ENCODE measurements at regions not wholly inside any gene's neighbourhood (a gene's known extent, or its start where the extent isn't known, plus 50 kb on each side); places are given as distances from the start of the nearest gene placed in this dataset.

DNA sequence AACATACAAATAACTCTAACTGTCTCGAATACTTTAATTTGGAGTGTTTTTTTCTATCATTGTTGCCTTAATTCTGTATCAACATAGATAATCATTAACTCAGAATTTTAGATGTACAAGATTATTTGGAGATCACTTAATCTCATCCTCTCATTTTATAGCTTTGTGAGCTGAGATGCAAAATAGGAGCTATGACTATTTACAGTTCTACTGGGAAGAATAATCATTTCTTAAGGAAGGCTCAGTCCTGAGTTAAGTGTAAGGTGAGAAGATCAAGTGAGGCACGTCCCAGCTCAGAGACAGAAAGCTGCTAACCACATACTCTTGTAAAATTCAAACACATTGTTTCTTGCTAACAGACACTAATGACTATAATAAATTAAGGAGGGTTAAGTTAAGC lies 66.2 kb downstream of the CCDC54 start:
- TF ChIP-seq, protein P1, sequence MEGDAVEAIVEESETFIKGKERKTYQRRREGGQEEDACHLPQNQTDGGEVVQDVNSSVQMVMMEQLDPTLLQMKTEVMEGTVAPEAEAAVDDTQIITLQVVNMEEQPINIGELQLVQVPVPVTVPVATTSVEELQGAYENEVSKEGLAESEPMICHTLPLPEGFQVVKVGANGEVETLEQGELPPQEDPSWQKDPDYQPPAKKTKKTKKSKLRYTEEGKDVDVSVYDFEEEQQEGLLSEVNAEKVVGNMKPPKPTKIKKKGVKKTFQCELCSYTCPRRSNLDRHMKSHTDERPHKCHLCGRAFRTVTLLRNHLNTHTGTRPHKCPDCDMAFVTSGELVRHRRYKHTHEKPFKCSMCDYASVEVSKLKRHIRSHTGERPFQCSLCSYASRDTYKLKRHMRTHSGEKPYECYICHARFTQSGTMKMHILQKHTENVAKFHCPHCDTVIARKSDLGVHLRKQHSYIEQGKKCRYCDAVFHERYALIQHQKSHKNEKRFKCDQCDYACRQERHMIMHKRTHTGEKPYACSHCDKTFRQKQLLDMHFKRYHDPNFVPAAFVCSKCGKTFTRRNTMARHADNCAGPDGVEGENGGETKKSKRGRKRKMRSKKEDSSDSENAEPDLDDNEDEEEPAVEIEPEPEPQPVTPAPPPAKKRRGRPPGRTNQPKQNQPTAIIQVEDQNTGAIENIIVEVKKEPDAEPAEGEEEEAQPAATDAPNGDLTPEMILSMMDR (IDR thresholded peaks at IDR 0.05): no peak
- TF ChIP-seq POLR2A (IDR thresholded peaks at IDR 0.05): no peak
